GM23248 (cell line): ENCODE measurements at regions not wholly inside any gene's neighbourhood (a gene's known extent, or its start where the extent isn't known, plus 50 kb on each side); places are given as distances from the start of the nearest gene placed in this dataset.
"Not testable (repeated sequence)": the region's sequence is repeated elsewhere in the genome, so short reads cannot be mapped to it uniquely, and the experiment has no call there.

Experiments
- DNase-seq: peaks from one replicate; pipeline ENCODE4 v3.0.0-alpha.2; 2015
- H2AFZ ChIP-seq: fragments of 200-600 bp; sonication (generic); 2 replicates; pipeline ENCODE4 v1.6.1; 2016; ENCODE audit warnings: antibody characterized with exemption
- H3F3A ChIP-seq: fragments of 200-600 bp; sonication (generic); 2 replicates; pipeline ENCODE4 v1.6.1; 2016; ENCODE audit warnings: mild to moderate bottlenecking, antibody characterized with exemption, mixed run types; ENCODE audit not compliant: insufficient read depth
- H3K27ac ChIP-seq: fragments of 200-600 bp; sonication (generic); 2 replicates; pipeline ENCODE4 v1.5.1; 2016; ENCODE audit warnings: mild to moderate bottlenecking
- H3K27me3 ChIP-seq: fragments of 200-600 bp; sonication (generic); replicated peaks from 2 replicates; pipeline ENCODE4 v1.6.1; 2016; ENCODE audit warnings: mild to moderate bottlenecking; ENCODE audit not compliant: insufficient read depth
- H3K36me3 ChIP-seq: fragments of 200-600 bp; sonication (generic); 2 replicates; pipeline ENCODE4 v1.6.1; 2016; ENCODE audit warnings: low read depth, mild to moderate bottlenecking
- H3K4me1 ChIP-seq: fragments of 200-600 bp; sonication (generic); 2 replicates; pipeline ENCODE4 v1.6.1; 2016; ENCODE audit warnings: mild to moderate bottlenecking; ENCODE audit not compliant: insufficient read depth
- H3K4me2 ChIP-seq: fragments of 200-600 bp; sonication (generic); one replicate; pipeline ENCODE4 v1.6.1; 2016; ENCODE audit warnings: mild to moderate bottlenecking; ENCODE audit not compliant: unreplicated experiment
- H3K4me3 ChIP-seq: fragments of 200-600 bp; sonication (generic); 2 replicates; pipeline ENCODE4 v1.5.1; 2016; ENCODE audit warnings: mild to moderate bottlenecking
- H3K79me2 ChIP-seq: fragments of 200-600 bp; sonication (generic); 2 replicates; pipeline ENCODE4 v1.6.1; 2016; ENCODE audit warnings: mild to moderate bottlenecking; ENCODE audit not compliant: insufficient read depth
- H3K9ac ChIP-seq: fragments of 200-600 bp; sonication (generic); 2 replicates; pipeline ENCODE4 v1.6.1; 2016; ENCODE audit warnings: mild to moderate bottlenecking
- H3K9me2 ChIP-seq: fragments of 200-600 bp; sonication (generic); 2 replicates; pipeline ENCODE4 v1.6.1; 2016; ENCODE audit warnings: mixed run types, mild to moderate bottlenecking, moderate library complexity; ENCODE audit not compliant: insufficient read depth
- H3K9me3 ChIP-seq: fragments of 200-600 bp; sonication (generic); one replicate; pipeline ENCODE4 v1.6.1; 2017; ENCODE audit warnings: low read depth
- H4K20me1 ChIP-seq: fragments of 200-600 bp; sonication (generic); 2 replicates; pipeline ENCODE4 v1.6.0; 2016; ENCODE audit not compliant: insufficient read depth
- EZH2 ChIP-seq: fragments of 200-600 bp; sonication (generic); IDR thresholded peaks from 2 replicates; pipeline ENCODE4 v1.6.1; 2018; ENCODE audit warnings: antibody characterized with exemption, mild to moderate bottlenecking; ENCODE audit not compliant: insufficient read depth, poor library complexity, severe bottlenecking
- EZH2phosphoT487 ChIP-seq: fragments of 200-600 bp; sonication (generic); IDR thresholded peaks from 2 replicates; pipeline ENCODE4 v1.6.1; 2018; ENCODE audit warnings: antibody characterized with exemption, moderate library complexity, mild to moderate bottlenecking, low read depth; ENCODE audit not compliant: insufficient read depth
- WGBS, 2 experiments: methylation state at CpG; one replicate each; pipeline ENCODE4 v1.1.6; 2015 to 2017; ENCODE audit warnings: low lambda C conversion rate in 2 of 2, low coverage in 1 of 2; ENCODE audit errors: missing lambda C conversion rate in 2 of 2; 5-methylcytosine and 5-hydroxymethylcytosine counted together
- in situ Hi-C: fragments of 300-500 bp; cut with MboI; formaldehyde crosslinking; loops from 2 replicates; pipeline ENCODE4 v1.15.0; 2020

DNA sequence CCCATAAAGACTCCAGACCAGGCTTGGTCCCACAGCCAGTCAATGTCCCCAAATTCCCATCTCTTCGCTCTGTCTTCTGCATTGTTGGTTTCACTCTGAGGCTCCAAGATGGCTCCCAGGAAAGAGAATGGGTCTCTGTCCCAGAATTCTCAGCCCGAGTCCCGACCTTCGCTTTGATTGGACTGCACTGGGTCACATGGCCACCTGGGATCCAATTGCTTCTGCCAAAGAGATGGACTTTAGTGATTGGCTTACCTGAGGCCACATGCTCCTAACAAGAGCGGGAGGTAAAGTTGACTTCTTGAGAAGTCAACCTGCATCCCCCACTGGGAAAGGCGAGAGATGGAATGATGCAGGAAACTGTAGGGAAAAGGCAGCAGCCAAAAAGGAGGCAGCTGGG is 104.7 kb upstream of the PMEPA1 start:
- no peaks in the 10 kb centered on the region for H3K9me2 ChIP-seq
- no peak overlapping the region for H3K4me2 ChIP-seq
- no peak overlapping the region for H3K9ac ChIP-seq
- no peaks in the 10 kb centered on the region for H3K9me3 ChIP-seq
- H3K79me2 ChIP-seq = no peaks in the 10 kb centered on the region
- no peaks in the 10 kb centered on the region for H3K4me1 ChIP-seq
- peaks cover 31% of the 10 kb centered on the region for H3K27me3 ChIP-seq
- no peaks in the 10 kb centered on the region for H3K36me3 ChIP-seq
- no peaks in the 10 kb centered on the region for H3F3A ChIP-seq
- no peaks in the 10 kb centered on the region for H4K20me1 ChIP-seq
- DNase-seq = no peak
- H3K27ac ChIP-seq = no peak overlapping the region
- in situ Hi-C loops = no loop called here
- TF ChIP-seq EZH2phosphoT487 = no peak
- TF ChIP-seq EZH2 = no peak
- no peak overlapping the region for H3K4me3 ChIP-seq
- no peak overlapping the region for H2AFZ ChIP-seq
- WGBS, 2 experiments = 92 to 94% methylated on average over 6 of the region's 6 CpGs

DNA sequence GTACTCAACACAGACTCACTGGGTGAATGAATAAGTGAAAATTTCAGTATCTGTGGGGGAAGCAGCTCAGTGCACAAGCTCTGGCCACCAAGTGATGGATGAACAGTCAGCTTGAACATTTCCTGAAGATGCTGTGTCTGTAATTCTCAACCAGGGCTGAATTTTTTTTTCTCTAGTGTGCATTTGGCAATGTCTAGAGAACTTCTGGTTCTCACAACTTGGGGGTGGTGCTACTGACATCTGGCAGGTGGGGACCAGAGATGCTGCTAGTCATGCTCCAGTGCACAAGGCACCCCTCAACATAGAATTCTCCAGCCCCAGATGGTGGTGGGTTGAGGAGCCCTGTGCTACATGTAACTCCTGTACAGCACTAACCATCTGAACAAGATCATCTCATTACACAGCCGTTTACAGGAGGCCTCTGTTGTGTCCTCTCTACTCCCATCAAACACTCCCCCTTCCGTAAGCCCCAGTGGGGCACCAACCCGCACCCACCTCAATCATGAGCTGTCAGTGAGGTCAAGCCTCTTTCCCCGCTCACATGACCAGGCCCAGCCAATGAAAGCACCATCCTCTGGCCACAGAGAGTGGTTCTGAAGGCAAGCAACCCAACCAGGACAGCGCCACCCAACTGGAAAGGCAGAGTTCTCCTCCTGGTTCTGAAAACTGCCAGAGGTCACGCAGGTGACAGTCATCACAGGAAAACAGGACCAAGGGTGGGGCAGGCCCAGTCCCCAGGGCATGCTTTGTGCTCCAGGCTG is 103.9 kb upstream of the PMEPA1 start:
- peaks cover 27% of the 10 kb centered on the region for H3K27me3 ChIP-seq
- 78 to 80% methylated on average over 6 of the region's 6 CpGs for WGBS, 2 experiments
- H3K4me1 ChIP-seq = no peaks in the 10 kb centered on the region
- no peak overlapping the region for H2AFZ ChIP-seq
- in situ Hi-C loops = no loop called here
- H3K79me2 ChIP-seq = no peaks in the 10 kb centered on the region
- no peak overlapping the region for H3K4me3 ChIP-seq
- no peaks in the 10 kb centered on the region for H3K9me3 ChIP-seq
- H3F3A ChIP-seq = no peaks in the 10 kb centered on the region
- no peak for DNase-seq
- H3K4me2 ChIP-seq = no peak overlapping the region
- TF ChIP-seq EZH2phosphoT487 (no peak), EZH2 (no peak)
- no peak overlapping the region for H3K9ac ChIP-seq
- no peak overlapping the region for H3K27ac ChIP-seq
- no peaks in the 10 kb centered on the region for H4K20me1 ChIP-seq
- no peaks in the 10 kb centered on the region for H3K36me3 ChIP-seq
- no peaks in the 10 kb centered on the region for H3K9me2 ChIP-seq

DNA sequence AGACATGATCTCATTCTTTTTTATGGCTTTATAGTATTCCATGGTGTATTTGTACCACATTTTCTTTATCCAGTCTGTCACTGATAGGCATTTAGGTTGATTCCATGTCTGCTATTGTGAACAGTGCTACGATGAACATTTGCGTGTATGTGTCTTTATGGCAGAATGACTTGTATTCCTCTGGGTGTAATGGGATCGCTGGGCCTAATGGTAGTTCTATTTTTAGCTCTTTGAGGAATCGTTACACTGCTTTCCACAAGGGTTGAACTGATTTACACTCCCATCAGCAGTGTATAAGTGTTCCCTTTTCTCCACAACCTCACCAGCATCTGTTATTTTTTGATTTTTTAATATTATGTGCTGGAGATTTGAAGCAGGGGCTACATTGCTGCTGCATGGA is 102.8 kb upstream of the PMEPA1 start:
- H3K27me3 ChIP-seq = peaks cover 19% of the 10 kb centered on the region
- H3K36me3 ChIP-seq, in situ Hi-C loops, H3K79me2 ChIP-seq, DNase-seq, H3F3A ChIP-seq, H3K4me1 ChIP-seq, H3K27ac ChIP-seq, H3K9me3 ChIP-seq, H3K4me2 ChIP-seq, H4K20me1 ChIP-seq, H3K9me2 ChIP-seq, H3K9ac ChIP-seq, H2AFZ ChIP-seq, H3K4me3 ChIP-seq: not testable (repeated sequence)
- WGBS, 2 experiments = 85 to 88% methylated on average over 4 of the region's 4 CpGs

DNA sequence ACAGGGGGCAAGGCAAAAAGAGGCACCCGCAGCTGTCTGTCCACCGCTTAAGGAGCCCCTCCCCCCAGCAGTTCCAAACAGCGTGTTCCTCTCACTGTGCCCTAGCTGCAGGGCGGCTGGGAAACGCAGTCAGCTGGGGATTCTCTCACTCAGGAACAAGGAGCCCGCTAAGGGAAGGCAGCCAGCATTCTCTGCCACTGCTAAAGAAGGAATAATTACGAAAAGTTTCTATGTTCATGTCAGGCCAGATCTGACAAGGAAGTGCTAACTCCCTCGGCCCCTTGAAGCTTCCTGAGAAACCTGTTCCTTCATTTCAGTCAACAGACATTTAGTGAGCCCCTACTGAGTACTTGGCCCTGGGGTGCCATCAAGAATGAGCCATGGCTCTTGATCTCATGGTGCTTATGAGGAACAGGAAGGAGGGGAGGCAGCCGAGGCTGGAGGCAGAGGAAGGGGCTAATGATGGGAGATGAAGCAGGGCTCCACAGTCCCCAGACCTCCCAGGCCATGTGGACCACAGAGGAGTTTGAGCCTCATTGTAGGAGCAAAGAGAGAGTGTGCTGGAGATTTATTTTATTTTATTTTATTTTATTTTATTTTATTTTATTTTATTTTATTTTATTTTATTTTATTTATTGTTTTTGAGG is 101.7 kb upstream of the PMEPA1 start:
- H3K9me3 ChIP-seq = no peaks in the 10 kb centered on the region
- no peak overlapping the region for H3K27ac ChIP-seq
- peaks cover 11% of the 10 kb centered on the region; the same call in 1 of the 2 replicates for H3K27me3 ChIP-seq
- H2AFZ ChIP-seq = no peak overlapping the region
- H3K9me2 ChIP-seq = no peaks in the 10 kb centered on the region
- no peak overlapping the region for H3K4me3 ChIP-seq
- no peaks in the 10 kb centered on the region for H4K20me1 ChIP-seq
- H3K4me2 ChIP-seq = no peak overlapping the region
- TF ChIP-seq EZH2phosphoT487 (no peak), EZH2 (no peak)
- no peaks in the 10 kb centered on the region for H3K79me2 ChIP-seq
- H3F3A ChIP-seq = no peaks in the 10 kb centered on the region
- in situ Hi-C loops = no loop called here
- no peaks in the 10 kb centered on the region for H3K4me1 ChIP-seq
- H3K36me3 ChIP-seq = no peaks in the 10 kb centered on the region
- WGBS, 2 experiments = 23 to 28% methylated on average over 9 of the region's 9 CpGs
- no peak overlapping the region for H3K9ac ChIP-seq
- no peak for DNase-seq
